ENCODE measurements at regions not wholly inside any gene's neighbourhood (a gene's known extent, or its start where the extent isn't known, plus 50 kb on each side); places are given as distances from the start of the nearest gene placed in this dataset.

DNA sequence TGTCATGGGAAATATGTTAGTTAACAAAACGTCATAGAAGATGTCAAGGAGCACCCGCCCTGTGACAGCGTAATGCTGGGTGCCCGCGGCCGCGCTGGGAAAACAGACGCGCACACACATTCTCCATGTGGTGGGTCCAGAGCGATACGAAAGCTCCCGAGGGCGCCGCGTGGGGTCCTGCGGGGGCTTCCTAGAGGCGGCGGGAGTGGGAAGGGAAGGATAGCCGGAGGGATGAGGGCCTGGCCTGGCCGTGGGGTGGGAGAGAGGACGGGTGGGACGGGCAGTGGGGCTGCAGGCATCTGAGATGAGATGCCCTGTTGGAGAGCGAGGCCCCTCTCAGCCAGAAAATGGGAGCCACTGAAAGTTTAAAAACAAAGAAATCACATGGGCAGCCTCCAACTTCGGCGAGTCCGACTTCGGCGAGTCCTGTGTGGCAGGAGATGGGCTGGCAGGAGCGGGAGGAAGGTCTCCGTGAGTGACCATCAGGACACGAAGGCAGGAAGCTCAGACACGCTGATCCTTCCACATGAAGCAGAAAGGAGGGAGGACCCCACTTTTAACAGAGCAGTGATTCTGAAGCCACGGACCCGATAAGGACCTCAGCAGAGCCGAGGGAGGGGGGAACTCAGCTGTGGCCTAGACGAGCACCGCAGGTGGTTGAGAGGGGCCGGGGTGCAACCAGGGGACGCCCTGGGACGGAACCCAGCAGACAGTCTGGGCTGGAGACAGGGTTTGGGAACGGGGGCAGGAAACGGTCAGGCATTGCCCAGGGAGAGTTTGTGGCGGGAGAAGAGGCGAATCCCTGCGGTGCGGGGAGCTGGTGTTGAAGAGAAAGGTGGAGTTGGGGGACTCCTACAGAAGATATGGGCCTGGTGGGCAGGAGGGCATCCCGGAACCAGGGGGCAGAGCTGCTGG, 114.1 kb upstream of the FRMD1 start:
- no peaks in the 10 kb centered on the region for H3K27me3 ChIP-seq (ENCODE audit: insufficient read depth, low read depth, severe bottlenecking)
- TF ChIP-seq CTCF (IDR thresholded peaks at IDR 0.05; ENCODE audit: low read depth, low read length), result no peak
- DNase-seq, result no peak
- H3K9me3 ChIP-seq (ENCODE audit: severe bottlenecking), result no peaks in the 10 kb centered on the region
- no peak overlapping the region for H3K27ac ChIP-seq
- H3K4me3 ChIP-seq (ENCODE audit: low read depth, low read length), result no peak overlapping the region
- no peaks in the 10 kb centered on the region for H3K36me3 ChIP-seq

DNA sequence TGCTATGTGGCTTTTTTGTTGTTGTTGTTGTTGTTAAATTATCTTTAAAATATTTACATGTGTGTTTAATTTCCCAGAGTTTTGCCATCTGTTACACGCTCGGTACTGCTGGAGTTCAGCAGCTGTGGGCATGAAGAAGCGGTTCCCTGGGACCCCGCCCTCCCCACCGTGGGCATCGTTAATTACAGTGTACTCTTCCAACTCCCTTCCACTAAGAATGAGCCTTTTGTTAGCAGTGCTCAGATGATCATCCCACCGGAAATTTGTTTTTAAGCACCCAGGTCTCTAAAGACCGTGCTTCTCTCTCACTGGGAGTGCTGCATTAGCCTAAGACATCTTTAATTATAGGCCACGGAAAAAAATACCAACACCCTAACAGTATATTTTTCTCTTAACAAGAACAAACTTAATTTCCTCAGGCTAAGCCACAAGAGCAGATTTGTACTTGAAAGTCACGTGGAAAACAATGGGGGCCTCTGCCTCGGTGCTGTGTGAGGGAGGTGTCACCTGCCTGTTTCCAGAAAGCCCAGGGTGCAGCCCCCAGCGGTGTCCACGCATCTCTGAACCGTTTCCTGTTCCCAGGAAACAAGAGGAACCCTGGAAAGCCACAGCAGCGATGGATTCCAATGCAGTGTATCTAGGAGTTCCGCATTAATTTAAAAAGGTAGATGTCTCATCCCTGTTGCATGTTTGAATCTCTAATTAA, 113.3 kb upstream of the FRMD1 start:
- no peaks in the 10 kb centered on the region for H3K36me3 ChIP-seq
- no peak overlapping the region for H3K4me3 ChIP-seq (ENCODE audit: low read depth, low read length)
- TF ChIP-seq CTCF (IDR thresholded peaks at IDR 0.05; ENCODE audit: low read depth, low read length), result no peak
- no peak for DNase-seq
- no peaks in the 10 kb centered on the region for H3K27me3 ChIP-seq (ENCODE audit: insufficient read depth, low read depth, severe bottlenecking)
- H3K27ac ChIP-seq, result no peak overlapping the region
- no peaks in the 10 kb centered on the region for H3K9me3 ChIP-seq (ENCODE audit: severe bottlenecking)

GRCh38 chr6:168190646-168191443, 111.8 kb upstream of the FRMD1 start:
- DNase-seq, result no peak
- Histone ChIP-seq H3K4me3 (ENCODE audit: low read depth, low read length) (no peak overlapping the region), H3K27ac (no peak overlapping the region), H3K9me3 (ENCODE audit: severe bottlenecking) (no peaks in the 10 kb centered on the region), H3K36me3 (no peaks in the 10 kb centered on the region), H3K27me3 (ENCODE audit: insufficient read depth, low read depth, severe bottlenecking) (no peaks in the 10 kb centered on the region)
- TF ChIP-seq CTCF (IDR thresholded peaks at IDR 0.05; ENCODE audit: low read depth, low read length), result no peak

DNA sequence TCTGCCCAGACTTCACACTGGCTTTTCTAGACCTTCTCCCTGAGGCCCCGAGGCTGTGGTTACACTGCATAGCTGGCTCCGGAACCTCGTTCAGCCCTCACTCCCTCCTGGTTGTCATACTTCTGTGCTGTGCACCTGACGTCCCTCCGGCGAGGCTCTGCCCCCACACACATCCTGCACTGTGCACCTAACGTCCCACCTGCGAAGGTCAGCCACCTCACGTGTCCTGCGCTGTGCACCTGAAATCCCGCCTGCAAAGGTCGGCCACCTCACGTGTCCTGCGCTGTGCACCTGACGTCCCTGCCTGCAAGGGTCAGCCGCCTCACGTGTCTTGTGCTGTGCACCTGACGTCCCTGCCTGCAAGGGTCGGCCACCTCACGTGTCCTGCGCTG, 111.0 kb upstream of the FRMD1 start:
- Histone ChIP-seq H3K4me3 (ENCODE audit: low read depth, low read length) (no peak overlapping the region), H3K27ac (no peak overlapping the region), H3K36me3 (no peaks in the 10 kb centered on the region), H3K9me3 (ENCODE audit: severe bottlenecking) (no peaks in the 10 kb centered on the region), H3K27me3 (ENCODE audit: insufficient read depth, low read depth, severe bottlenecking) (no peaks in the 10 kb centered on the region)
- no peak for DNase-seq
- TF ChIP-seq CTCF (IDR thresholded peaks at IDR 0.05; ENCODE audit: low read depth, low read length), result no peak

DNA sequence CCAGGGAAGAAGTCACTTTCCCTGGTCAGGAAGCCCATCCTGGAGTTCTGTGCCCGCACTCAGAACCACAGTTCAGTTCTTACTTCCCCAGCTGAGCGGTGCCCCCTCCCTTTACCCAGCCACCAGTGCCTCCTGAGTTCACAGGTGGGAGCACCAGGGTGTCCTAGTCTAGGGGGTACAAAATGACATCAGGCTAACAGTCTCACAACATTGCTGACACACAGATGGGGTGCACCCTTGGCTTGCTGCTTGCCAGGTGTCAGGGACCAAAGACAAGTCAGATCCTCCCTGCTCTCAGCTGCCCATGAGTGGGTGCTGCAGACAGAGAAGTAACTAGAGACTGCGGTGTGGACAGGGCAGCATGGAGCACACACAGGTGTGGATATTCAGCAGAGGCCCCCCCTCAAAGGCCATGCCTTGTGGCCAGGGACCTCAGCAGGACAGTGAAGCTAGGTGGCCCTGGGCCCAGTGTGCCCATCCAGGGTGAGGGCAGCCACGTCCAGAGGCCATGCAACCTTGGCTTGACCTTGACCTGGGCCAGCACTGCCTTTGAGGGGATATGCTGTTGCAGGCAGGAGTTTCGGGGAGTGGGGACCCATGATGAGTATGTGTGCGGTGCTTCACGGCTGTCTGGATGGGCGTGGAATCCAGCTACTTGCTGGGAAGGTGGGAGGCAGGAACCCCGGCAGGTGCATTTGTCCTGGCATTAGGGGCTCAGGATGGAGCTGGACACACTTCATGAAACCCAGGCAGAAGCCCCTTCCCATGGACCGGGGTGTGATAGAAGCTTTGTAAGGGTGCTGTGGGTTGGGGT, 110.4 kb upstream of the FRMD1 start:
- no peak for DNase-seq
- Histone ChIP-seq H3K27me3 (ENCODE audit: insufficient read depth, low read depth, severe bottlenecking) (no peaks in the 10 kb centered on the region), H3K9me3 (ENCODE audit: severe bottlenecking) (no peaks in the 10 kb centered on the region), H3K27ac (no peak overlapping the region), H3K36me3 (no peaks in the 10 kb centered on the region), H3K4me3 (ENCODE audit: low read depth, low read length) (no peak overlapping the region)
- no peak for TF ChIP-seq CTCF (IDR thresholded peaks at IDR 0.05; ENCODE audit: low read depth, low read length)

Measured in WERI-Rb-1 (cell line).